Keratinocyte (primary cell): ENCODE measurements at regions not wholly inside any gene's neighbourhood (a gene's known extent, or its start where the extent isn't known, plus 50 kb on each side); places are given as distances from the start of the nearest gene placed in this dataset.
"Not testable (repeated sequence)": the region's sequence is repeated elsewhere in the genome, so short reads cannot be mapped to it uniquely, and the experiment has no call there.

Experiments used
- CTCF ChIP-seq, 3 experiments: IDR thresholded peaks in 1 of 3; conservative IDR thresholded peaks in 1 of 3; optimal IDR thresholded peaks in 1 of 3; 2 replicates in 2 of 3; 3 replicates in 1 of 3; pipeline versions ENCODE3 to v1.5.1; 2011; ENCODE audit warnings: low read length in 3 of 3, mild to moderate bottlenecking in 3 of 3, moderate library complexity in 2 of 3, control low read depth in 1 of 3, inconsistent platforms in 1 of 3; ENCODE audit not compliant: insufficient read depth in 2 of 3; ENCODE audit errors: extremely low read depth in 1 of 3
- EZH2 ChIP-seq: IDR thresholded peaks from one replicate; pipeline ENCODE4 v1.6.1; 2012; ENCODE audit warnings: inconsistent platforms, mild to moderate bottlenecking, low read length, moderate library complexity

DNA sequence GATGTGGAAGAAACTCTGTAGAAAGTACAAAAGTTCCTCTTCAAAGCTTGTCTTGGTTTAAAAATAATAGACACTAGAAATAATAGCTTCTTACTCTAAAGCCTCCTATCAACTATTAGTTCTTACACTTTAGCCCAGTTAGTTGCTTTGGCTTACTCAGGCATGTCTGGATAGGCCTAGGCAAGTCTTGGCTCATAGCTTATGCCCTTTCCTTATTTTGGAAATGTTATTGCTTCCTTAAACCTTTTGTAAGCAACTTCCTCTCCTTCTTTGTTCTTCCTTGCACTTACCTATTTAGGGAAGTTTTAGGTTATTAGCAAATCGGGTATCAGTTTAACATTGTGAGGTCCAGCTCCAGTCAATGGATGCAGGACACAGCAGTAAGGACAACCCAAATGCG is 628.4 kb upstream of the PRR20A start:
- not testable (repeated sequence) for TF ChIP-seq CTCF (optimal IDR thresholded peaks at IDR 0.05 in 1 of 3, IDR thresholded peaks at IDR 0.05 in 1 of 3, conservative IDR thresholded peaks at IDR 0.05 in 1 of 3; ENCODE audit: extremely low read depth in 1 of 3, insufficient read depth in 2 of 3, low read length in 3 of 3); EZH2
